ENCODE measurements at regions not wholly inside any gene's neighbourhood (a gene's known extent, or its start where the extent isn't known, plus 50 kb on each side); places are given as distances from the start of the nearest gene placed in this dataset.
A peak's percentile ranks its signal among the peaks of the same experiment; 100 is the strongest.

DNA sequence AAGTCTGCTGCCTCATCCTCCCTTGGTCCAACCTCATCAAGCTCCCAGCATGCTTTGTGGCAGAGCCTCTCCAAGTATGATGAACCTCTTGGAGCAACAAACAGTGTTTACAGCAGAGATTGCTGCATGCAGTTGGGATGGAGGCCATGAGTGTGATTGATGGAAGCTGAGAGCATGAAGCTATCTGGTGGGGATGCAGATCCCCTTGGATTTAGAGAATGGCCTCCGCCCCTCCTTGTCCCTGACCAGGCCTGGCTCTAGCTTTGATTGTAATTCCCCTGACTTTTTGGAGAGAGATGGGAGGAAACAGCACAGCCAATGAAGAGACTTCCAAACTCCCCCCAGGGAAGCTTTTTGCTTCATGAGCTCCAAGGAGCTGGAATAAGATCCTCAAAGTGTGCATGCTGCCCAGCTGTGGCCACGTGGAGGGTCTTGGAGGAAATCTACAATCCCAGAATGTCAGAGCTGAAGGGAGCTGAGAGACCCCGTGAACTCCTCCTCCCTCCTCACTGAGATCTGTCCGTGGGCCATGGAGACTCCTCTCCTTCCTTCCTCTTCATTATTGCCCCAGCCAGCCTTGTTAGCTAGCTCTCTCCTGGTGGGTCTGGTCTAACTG lies 165.3 kb upstream of the USP24 start:
- Mint-ChIP-seq H3K9me3 (peaks cover 1% of the 10 kb centered on the region), H3K4me1 (peaks cover 6% of the 10 kb centered on the region), H3K27me3 (no peaks in the 10 kb centered on the region), H3K36me3 (no peaks in the 10 kb centered on the region), H3K27ac (no peak overlapping the region), H3K4me3 (no peak overlapping the region)
- no peak for DNase-seq
- CTCF ChIA-PET = interaction anchor here (1.8 kb wide), 1 partner anchor 10 kb away, joined by 6 read pairs; no protein-coding TSS in a partner anchor

DNA sequence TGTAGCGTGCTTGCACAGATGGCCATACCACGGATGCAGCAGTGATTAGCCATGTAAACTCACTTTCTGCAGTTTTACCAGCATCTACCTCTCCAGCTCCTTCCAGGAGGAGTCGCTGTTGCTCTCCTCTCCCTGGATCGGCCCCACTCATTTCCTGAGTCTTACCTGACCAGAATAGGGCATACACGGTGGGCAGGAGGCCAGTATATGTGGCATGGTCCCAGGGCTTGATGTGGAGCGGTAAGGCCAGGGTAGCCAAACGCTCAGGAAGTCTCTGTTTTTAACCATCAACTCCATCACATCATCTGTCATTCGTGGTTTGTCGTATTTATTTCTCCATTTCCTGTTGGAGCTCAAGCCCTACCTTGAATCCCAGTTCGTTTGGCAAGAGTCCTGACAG lies 163.4 kb upstream of the USP24 start:
- DNase-seq = peak; percentile 44
- Mint-ChIP-seq H3K4me3 (no peak overlapping the region), H3K4me1 (peaks cover 6% of the 10 kb centered on the region), H3K27ac (no peak overlapping the region), H3K9me3 (no peaks in the 10 kb centered on the region), H3K36me3 (no peaks in the 10 kb centered on the region), H3K27me3 (no peaks in the 10 kb centered on the region)
- CTCF ChIA-PET = interaction anchor here (0.6 to 1.6 kb wide), 6 partner anchors 9 to 1442 kb away, joined by 3 to 9 read pairs (median 4); no protein-coding TSS in a partner anchor

DNA sequence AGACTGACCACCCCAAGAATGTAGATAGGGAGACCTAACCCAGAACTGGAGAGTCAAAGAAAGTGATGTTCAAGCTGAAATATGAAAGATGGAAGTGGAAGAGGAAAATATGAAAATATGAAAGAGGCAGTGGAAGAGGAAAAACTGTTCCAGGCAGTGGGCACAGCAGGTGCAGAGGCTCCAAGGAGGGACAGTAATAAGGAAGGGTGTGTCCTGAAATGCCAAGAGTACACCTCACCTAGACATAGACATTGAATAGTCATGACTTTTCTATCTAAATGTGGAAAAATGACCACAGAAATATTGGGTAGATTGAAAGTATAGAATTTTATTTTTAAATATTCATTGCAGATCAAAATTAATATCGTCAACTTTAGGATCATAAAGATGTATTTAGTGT lies 161.7 kb upstream of the USP24 start:
- DNase-seq = no peak
- Mint-ChIP-seq H3K27ac (no peak overlapping the region), H3K9me3 (no peaks in the 10 kb centered on the region), H3K27me3 (no peaks in the 10 kb centered on the region), H3K36me3 (no peaks in the 10 kb centered on the region), H3K4me3 (no peak overlapping the region), H3K4me1 (peaks cover 6% of the 10 kb centered on the region)
- CTCF ChIA-PET = interaction anchor here (1.3 to 1.6 kb wide), 3 partner anchors 13 to 1205 kb away, joined by 4 to 5 read pairs (median 5); no protein-coding TSS in a partner anchor

DNA sequence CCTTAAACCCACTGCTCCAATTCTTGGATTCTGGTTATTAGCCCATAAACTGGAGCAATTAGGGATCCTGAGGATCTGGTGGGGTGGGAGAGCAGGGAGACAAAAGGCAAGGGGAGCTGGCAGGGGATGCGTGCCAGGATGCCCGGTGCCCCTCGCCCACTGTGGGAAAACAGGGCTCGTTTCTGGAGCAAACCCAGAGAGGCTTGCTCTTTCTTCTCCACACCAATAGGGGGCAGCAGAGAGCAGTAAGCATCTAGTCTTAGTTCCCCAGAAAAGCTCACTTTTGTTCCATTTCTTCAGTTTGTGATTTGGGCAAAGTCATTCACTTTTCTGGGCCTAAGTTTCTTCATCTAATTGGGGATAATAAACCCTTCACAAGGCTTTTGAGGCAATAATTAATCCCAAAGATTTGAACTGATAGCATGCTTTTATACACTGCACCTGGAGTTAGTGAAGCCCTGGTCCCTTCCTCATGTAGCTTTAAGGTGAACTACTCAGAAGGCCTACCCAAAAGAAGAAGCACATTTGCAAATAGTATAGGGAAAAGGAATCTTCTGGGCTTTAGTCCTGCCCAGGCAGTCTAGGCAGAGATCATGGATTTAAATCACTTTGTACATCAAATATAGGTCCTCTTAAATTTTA lies 160.6 kb upstream of the USP24 start:
- Mint-ChIP-seq H3K27me3 (no peaks in the 10 kb centered on the region), H3K9me3 (no peaks in the 10 kb centered on the region), H3K27ac (no peak overlapping the region), H3K36me3 (no peaks in the 10 kb centered on the region), H3K4me3 (no peak overlapping the region), H3K4me1 (peaks cover 6% of the 10 kb centered on the region)
- CTCF ChIA-PET = interaction anchor here (0.6 to 1.6 kb wide), 17 partner anchors 10 to 1208 kb away, joined by 3 to 7 read pairs (median 4); no protein-coding TSS in a partner anchor
- DNase-seq = peak; percentile 51

DNA sequence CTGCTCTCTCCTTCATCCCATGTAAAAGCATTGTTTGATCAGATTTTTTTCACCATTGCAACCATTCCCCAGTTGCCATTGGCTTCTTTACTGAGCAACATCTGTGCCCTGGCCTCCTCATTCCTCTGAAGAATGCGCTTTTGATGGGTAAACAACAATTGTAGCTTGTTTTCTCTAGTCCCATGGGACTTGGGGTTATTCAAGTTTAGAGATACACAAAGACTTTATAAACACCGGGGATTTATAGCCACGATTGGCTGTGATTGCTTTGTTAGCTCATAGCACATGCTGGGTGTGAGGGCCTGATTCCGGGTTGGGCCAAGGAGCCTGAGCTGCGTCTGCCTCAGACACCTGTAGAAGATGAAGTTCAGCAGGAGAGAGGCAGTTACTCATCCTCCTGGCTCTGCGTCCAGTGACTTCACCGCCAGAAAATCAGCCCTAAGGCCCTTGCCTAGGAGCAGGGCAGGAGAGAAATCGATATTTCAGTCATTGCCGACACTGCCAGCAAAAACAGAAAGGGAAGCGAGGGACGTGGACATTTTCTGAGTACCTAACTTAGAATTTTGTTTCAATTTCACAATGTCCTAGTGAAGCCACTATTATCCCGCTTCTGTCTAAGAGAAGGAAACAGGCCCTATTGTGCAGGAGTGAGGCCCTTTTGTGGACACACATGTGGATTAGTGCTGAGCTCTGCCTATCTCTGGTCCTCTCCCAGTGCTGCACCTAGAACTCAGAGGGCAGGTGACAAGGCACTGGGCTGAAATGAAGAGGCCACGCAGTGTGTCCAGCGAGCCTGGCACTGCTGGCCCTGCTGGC lies 159.8 kb upstream of the USP24 start:
- no peak overlapping the region for H3K27ac Mint-ChIP-seq
- CTCF ChIA-PET = interaction anchor here (0.6 to 1.6 kb wide), 13 partner anchors 10 to 1209 kb away, joined by 3 to 7 read pairs (median 4); no protein-coding TSS in a partner anchor

DNA sequence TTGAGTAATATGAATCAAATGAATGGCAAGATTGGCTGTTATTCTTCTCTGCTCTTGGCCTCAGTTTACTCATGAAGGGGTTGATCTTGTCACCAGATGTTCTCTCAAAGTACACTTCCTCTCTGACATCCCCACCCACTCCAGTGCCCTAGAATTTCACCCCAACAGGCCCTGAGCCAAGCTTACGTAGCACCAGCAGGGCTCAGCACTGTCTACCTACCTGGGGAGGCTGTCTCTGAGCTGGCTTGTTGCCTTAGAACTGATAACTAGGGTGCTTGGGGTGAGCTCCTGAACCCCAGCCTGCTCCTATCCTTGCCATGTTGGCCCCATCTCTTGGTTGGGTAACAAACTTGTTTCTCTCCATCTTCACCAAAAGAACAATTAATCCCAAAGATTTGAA lies 159.1 kb upstream of the USP24 start:
- no peak overlapping the region for H3K4me3 Mint-ChIP-seq
- H3K36me3 Mint-ChIP-seq = no peaks in the 10 kb centered on the region
- H3K4me1 Mint-ChIP-seq = peaks cover 4% of the 10 kb centered on the region
- H3K27me3 Mint-ChIP-seq = no peaks in the 10 kb centered on the region
- H3K9me3 Mint-ChIP-seq = no peaks in the 10 kb centered on the region
- no peak for DNase-seq
- H3K27ac Mint-ChIP-seq = no peak overlapping the region
- CTCF ChIA-PET = interaction anchor here (1.3 kb wide), 1 partner anchor 8 kb away, joined by 3 read pairs; no protein-coding TSS in a partner anchor

More for the DNA sequence above, 159.8 kb upstream of the USP24 start:
- H3K4me1 Mint-ChIP-seq = peaks cover 6% of the 10 kb centered on the region
- no peaks in the 10 kb centered on the region for H3K27me3 Mint-ChIP-seq
- H3K9me3 Mint-ChIP-seq = no peaks in the 10 kb centered on the region
- H3K4me3 Mint-ChIP-seq = no peak overlapping the region
- DNase-seq = no peak
- H3K36me3 Mint-ChIP-seq = no peaks in the 10 kb centered on the region

DNA sequence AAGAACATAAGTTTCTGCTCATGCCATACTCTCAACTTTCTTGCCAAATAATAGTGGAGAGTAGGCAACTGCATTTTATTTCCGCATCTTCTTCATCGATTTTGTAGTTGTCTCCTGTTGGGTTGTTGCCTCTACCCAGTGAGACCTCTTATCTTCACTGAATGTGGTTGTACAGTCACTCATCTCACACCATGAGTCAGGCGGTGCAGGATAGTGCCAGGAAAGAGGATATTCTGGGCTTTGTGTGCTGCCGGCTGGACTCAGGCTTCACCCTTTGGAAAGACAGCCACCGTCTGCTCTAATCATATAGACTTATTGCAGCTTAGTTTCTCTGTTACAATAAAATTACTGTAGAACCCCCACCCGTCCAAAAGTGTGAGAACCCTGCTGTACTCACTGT lies 154.3 kb upstream of the USP24 start:
- Mint-ChIP-seq H3K27me3 (no peaks in the 10 kb centered on the region), H3K4me1 (no peaks in the 10 kb centered on the region), H3K4me3 (no peak overlapping the region), H3K27ac (no peak overlapping the region), H3K9me3 (no peaks in the 10 kb centered on the region), H3K36me3 (no peaks in the 10 kb centered on the region)
- no peak for DNase-seq
- CTCF ChIA-PET = interaction anchor here (1.7 kb wide), 1 partner anchor 9 kb away, joined by 4 read pairs; no protein-coding TSS in a partner anchor

DNA sequence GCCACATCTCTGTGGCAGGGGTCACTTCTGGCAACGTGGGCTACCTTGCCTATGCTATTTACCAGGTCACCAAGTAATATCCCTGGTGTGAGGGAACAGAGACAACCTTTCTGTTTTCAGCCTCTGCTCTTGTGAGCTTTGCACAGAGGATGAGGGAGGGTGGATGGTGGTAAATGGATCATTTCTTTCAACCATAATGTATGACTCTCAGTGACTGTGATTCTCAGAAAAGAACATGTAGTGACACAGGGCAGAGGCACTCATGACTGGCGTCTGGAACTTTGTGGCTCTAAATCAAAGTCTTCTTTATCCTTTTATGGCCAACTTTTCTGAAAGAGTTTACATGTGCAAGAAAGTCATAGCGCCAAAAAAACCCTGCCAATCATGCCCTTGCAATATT lies 153.5 kb upstream of the USP24 start:
- Mint-ChIP-seq H3K4me3 (no peak overlapping the region), H3K27me3 (peaks cover 4% of the 10 kb centered on the region), H3K27ac (no peak overlapping the region), H3K4me1 (no peaks in the 10 kb centered on the region), H3K36me3 (no peaks in the 10 kb centered on the region), H3K9me3 (no peaks in the 10 kb centered on the region)
- CTCF ChIA-PET = no interaction called here
- no peak for DNase-seq

DNA sequence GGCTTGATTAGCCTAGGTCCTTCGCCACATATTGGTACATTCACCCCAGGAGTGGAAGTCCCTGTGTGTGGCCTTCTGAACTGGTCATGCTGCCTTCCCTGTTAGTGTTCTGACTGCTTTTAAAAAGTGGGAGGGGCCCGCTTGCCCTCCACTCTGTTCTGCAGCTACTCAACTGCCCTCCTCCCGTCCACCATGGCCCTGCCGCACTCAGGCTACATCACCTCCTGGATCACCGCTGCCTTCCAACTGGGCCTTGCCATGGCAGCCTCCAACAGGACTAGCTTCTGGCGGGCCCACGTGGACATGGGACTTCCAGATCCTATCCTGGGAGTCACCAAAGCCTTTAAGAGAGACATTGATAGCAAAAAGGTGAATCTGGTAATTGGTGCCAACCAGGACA lies 152.1 kb upstream of the USP24 start:
- DNase-seq = no peak
- Mint-ChIP-seq H3K9me3 (no peaks in the 10 kb centered on the region), H3K4me3 (no peak overlapping the region), H3K27ac (no peak overlapping the region), H3K36me3 (no peaks in the 10 kb centered on the region), H3K4me1 (peaks cover 5% of the 10 kb centered on the region), H3K27me3 (peaks cover 4% of the 10 kb centered on the region)
- CTCF ChIA-PET = no interaction called here

DNA sequence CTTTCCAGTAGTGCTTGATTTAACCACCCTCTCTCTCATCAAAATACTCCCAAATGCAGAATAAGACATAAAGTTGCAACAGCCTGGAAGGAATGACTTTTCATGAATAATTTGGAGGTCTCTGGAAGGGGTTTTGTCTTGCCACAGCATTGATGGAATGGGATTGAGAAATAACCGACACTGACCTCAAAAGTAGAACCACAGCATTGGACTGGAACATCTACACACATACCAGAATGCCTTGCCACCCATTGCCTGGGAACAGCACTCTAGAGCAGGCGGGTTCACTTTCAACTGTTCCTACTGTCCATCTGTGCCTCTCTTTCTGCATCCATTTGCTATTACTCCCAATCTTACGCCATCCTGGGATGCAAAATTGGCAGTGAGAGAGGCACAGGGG lies 149.1 kb upstream of the USP24 start:
- H3K9me3 Mint-ChIP-seq = no peaks in the 10 kb centered on the region
- peaks cover 4% of the 10 kb centered on the region for H3K27me3 Mint-ChIP-seq
- H3K27ac Mint-ChIP-seq = no peak overlapping the region
- no peak overlapping the region for H3K4me3 Mint-ChIP-seq
- no peak for DNase-seq
- no peaks in the 10 kb centered on the region for H3K36me3 Mint-ChIP-seq
- H3K4me1 Mint-ChIP-seq = peaks cover 5% of the 10 kb centered on the region
- CTCF ChIA-PET = interaction anchor here (1.1 to 1.2 kb wide), 2 partner anchors 12 to 14 kb away, joined by 4 to 5 read pairs; no protein-coding TSS in a partner anchor

DNA sequence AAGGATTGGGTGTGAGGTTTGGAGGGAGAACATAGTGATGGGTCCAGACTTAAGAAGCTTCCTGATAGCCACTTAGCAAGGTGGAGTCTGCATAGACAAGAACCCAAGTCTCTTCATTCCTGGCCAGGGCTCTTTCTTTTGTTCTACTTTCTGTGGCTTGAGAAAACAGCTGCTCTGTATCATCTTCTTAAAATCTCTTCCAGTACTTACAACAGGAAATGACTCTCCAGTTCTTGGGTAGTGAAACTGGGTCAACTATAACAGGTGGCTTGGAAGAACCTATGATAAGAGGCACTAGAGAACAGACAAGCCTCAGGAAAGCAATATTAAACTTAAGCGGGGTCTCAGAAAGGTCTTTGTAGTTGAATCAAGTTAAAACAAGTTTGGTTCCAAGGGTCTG lies 148.1 kb upstream of the USP24 start:
- H3K27me3 Mint-ChIP-seq = peaks cover 4% of the 10 kb centered on the region
- H3K4me1 Mint-ChIP-seq = peaks cover 5% of the 10 kb centered on the region
- H3K9me3 Mint-ChIP-seq = no peaks in the 10 kb centered on the region
- no peak overlapping the region for H3K27ac Mint-ChIP-seq
- H3K36me3 Mint-ChIP-seq = no peaks in the 10 kb centered on the region
- H3K4me3 Mint-ChIP-seq = no peak overlapping the region
- no peak for DNase-seq
- CTCF ChIA-PET = interaction anchor here (1.1 to 1.2 kb wide), 2 partner anchors 13 to 15 kb away, joined by 4 to 5 read pairs; no protein-coding TSS in a partner anchor

DNA sequence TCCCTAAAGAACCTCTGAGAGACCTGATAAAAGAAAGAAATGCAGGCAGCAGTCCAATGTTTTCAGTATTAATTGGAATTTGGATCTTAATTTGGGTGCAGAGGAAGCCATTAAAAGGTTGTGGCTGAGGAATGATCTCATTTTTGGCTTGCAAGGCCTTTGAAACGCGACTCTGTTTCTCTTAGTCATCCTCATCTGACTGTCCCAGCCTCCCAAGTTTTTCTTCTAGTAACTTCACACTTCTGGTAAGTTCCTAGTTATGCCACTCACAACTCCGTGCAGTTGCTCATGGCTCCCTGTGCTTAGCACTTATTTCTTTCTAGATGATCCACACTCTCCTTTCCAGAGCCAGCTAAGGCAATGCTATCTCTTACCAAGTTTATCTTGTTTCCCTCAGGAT lies 147.4 kb upstream of the USP24 start:
- Mint-ChIP-seq H3K4me1 (peaks cover 5% of the 10 kb centered on the region), H3K4me3 (no peak overlapping the region), H3K27me3 (peaks cover 4% of the 10 kb centered on the region), H3K27ac (no peak overlapping the region), H3K36me3 (no peaks in the 10 kb centered on the region), H3K9me3 (no peaks in the 10 kb centered on the region)
- CTCF ChIA-PET = interaction anchor here (1.2 kb wide), 1 partner anchor 13 kb away, joined by 5 read pairs; no protein-coding TSS in a partner anchor
- no peak for DNase-seq

DNA sequence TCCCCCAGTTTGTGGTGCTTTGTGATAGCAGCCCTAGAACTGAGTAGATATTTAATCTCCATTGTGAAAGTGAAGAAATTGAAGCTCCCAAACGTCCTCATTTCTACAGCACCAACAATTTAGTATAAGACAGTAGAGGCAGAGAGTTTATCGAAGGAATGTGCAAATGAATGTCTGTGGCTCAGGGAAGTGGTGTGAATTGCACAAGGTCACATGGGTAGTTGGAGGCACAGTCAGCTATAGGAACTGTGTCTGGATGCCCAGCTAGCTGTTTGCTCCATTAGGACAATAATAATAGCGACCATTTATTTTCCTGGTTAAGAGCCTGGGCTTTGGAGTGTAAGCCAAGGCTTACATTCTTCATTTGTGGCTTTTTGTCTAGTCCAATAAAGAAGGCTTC lies 144.4 kb upstream of the USP24 start:
- H3K27ac Mint-ChIP-seq = no peak overlapping the region
- peaks cover 5% of the 10 kb centered on the region for H3K4me1 Mint-ChIP-seq
- CTCF ChIA-PET = interaction anchor here (0.7 to 1.6 kb wide), 3 partner anchors 16 to 22 kb away, joined by 3 to 4 read pairs (median 4); no protein-coding TSS in a partner anchor
- DNase-seq = no peak
- no peaks in the 10 kb centered on the region for H3K9me3 Mint-ChIP-seq
- H3K36me3 Mint-ChIP-seq = no peaks in the 10 kb centered on the region
- H3K27me3 Mint-ChIP-seq = peaks cover 4% of the 10 kb centered on the region
- no peak overlapping the region for H3K4me3 Mint-ChIP-seq

DNA sequence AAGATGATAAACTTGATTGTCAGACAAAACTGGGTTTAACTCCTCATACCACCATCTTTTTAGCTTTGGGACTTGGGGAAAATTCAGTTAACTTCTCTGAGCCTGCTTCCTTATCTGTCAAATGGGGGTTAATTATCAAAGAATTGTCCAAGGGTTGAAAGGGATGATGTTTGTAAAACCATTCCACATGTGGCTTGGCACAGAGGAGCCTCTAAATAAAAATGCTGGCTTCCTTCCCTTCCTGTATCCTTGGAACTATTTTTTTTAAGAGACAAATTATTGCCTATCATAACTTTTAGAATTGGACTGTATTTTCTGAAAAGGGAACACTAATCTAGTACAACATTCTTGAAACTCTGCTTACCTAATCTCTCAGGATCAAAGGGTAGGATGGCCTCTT lies 143.4 kb upstream of the USP24 start:
- no peak for DNase-seq
- no peaks in the 10 kb centered on the region for H3K27me3 Mint-ChIP-seq
- H3K4me1 Mint-ChIP-seq = peaks cover 5% of the 10 kb centered on the region
- no peak overlapping the region for H3K27ac Mint-ChIP-seq
- CTCF ChIA-PET = interaction anchor here (1.1 to 1.6 kb wide), 2 partner anchors 17 to 20 kb away, joined by 4 read pairs; no protein-coding TSS in a partner anchor
- no peaks in the 10 kb centered on the region for H3K36me3 Mint-ChIP-seq
- no peaks in the 10 kb centered on the region for H3K9me3 Mint-ChIP-seq
- no peak overlapping the region for H3K4me3 Mint-ChIP-seq
